HG02870 (cell line): ENCODE measurements at regions not wholly inside any gene's neighbourhood (a gene's known extent, or its start where the extent isn't known, plus 50 kb on each side); places are given as distances from the start of the nearest gene placed in this dataset.
A peak's percentile ranks its signal among the peaks of the same experiment; 100 is the strongest.
"Not testable (repeated sequence)": the region's sequence is repeated elsewhere in the genome, so short reads cannot be mapped to it uniquely, and the experiment has no call there.

Experiments
- ATAC-seq: cut with Tn5 transposase; IDR thresholded peaks from one replicate; pipeline ENCODE4 v1.9.1; 2021; ENCODE audit warnings: mild to moderate bottlenecking, moderate library complexity; ENCODE audit not compliant: unreplicated experiment

GRCh38 chr6:141199074-141199473, 933.7 kb upstream of the GJE1 start:
- no peak for ATAC-seq

GRCh38 chr6:141195251-141195832, 937.4 kb upstream of the GJE1 start:
- ATAC-seq: peak; percentile 43

GRCh38 chr6:141183368-141183767, 949.4 kb upstream of the GJE1 start:
- ATAC-seq: no peak

- ATAC-seq: not testable (repeated sequence)
Measured at GRCh38 chr6:141175458-141175857, 957.3 kb upstream of the GJE1 start.

- no peak for ATAC-seq
Measured at GRCh38 chr6:141174932-141175331, 957.8 kb upstream of the GJE1 start.

- ATAC-seq: no peak
Measured at GRCh38 chr6:141173529-141173928, 959.2 kb upstream of the GJE1 start.

GRCh38 chr6:141169419-141169818, 963.3 kb upstream of the GJE1 start:
- ATAC-seq: no peak

- no peak for ATAC-seq
Measured at GRCh38 chr6:141167945-141168344, 964.8 kb upstream of the GJE1 start.

GRCh38 chr6:141165002-141165665, 967.6 kb upstream of the GJE1 start:
- ATAC-seq: no peak

- ATAC-seq: no peak
Measured at GRCh38 chr6:141164042-141164743, 968.5 kb upstream of the GJE1 start.

- no peak for ATAC-seq
Measured at GRCh38 chr6:141163107-141163506, 969.6 kb upstream of the GJE1 start.

GRCh38 chr6:141158740-141159139, 974.0 kb upstream of the GJE1 start:
- ATAC-seq: no peak

GRCh38 chr6:141153563-141153962, 979.2 kb upstream of the GJE1 start:
- peak; percentile 63 for ATAC-seq

- ATAC-seq: no peak
Measured at GRCh38 chr6:141152951-141153350, 979.8 kb upstream of the GJE1 start.

- ATAC-seq: no peak
Measured at GRCh38 chr6:141151710-141152417, 980.9 kb upstream of the GJE1 start.

- ATAC-seq: no peak
Measured at GRCh38 chr6:141141870-141142269, 990.9 kb upstream of the GJE1 start.

- ATAC-seq: no peak
Measured at GRCh38 chr6:141140905-141141304, 991.8 kb upstream of the GJE1 start.

- no peak for ATAC-seq
Measured at GRCh38 chr6:141139461-141139860, 993.3 kb upstream of the GJE1 start.

GRCh38 chr6:141134723-141135122, 998.0 kb upstream of the GJE1 start:
- no peak for ATAC-seq

- no peak for ATAC-seq
Measured at GRCh38 chr6:141133836-141134235, 998.9 kb upstream of the GJE1 start.

GRCh38 chr6:141133346-141133745, 999.4 kb upstream of the GJE1 start:
- ATAC-seq: no peak

GRCh38 chr6:141131616-141132015, 1001.1 kb upstream of the GJE1 start:
- no peak for ATAC-seq
